Activated CD4-positive, alpha-beta T cell treated with anti-CD3 and anti-CD28 coated beads, Interleukin-2, amount 50 U/mL, for 16 hours (primary cell): ENCODE measurements at regions not wholly inside any gene's neighbourhood (a gene's known extent, or its start where the extent isn't known, plus 50 kb on each side); places are given as distances from the start of the nearest gene placed in this dataset.

Experiments used
- DNase-seq: peaks from one replicate; pipeline ENCODE4 v3.0.0-alpha.2; 2020

GRCh38 chr5:162325143-162325727 lies 257.7 kb downstream of the GABRG2 start:
- no peak for DNase-seq

- DNase-seq, result no peak
Measured at GRCh38 chr5:162334944-162335343, 267.4 kb downstream of the GABRG2 start.

- no peak for DNase-seq
Measured at GRCh38 chr5:162360373-162360931, 292.9 kb downstream of the GABRG2 start.

GRCh38 chr5:162372256-162372655 lies 304.7 kb downstream of the GABRG2 start:
- DNase-seq, result no peak

GRCh38 chr5:162377895-162378294 lies 310.3 kb downstream of the GABRG2 start:
- no peak for DNase-seq

- no peak for DNase-seq
Measured at GRCh38 chr5:162382839-162383238, 315.3 kb downstream of the GABRG2 start.

GRCh38 chr5:162384225-162384624 lies 316.7 kb downstream of the GABRG2 start:
- no peak for DNase-seq

GRCh38 chr5:162391833-162392232 lies 324.3 kb downstream of the GABRG2 start:
- DNase-seq, result no peak

GRCh38 chr5:162392336-162392735 lies 324.8 kb downstream of the GABRG2 start:
- no peak for DNase-seq

GRCh38 chr5:162393534-162393933 lies 326.0 kb downstream of the GABRG2 start:
- no peak for DNase-seq

GRCh38 chr5:162407614-162408013 lies 340.0 kb downstream of the GABRG2 start:
- no peak for DNase-seq

- DNase-seq, result no peak
Measured at GRCh38 chr5:162410365-162410764, 342.8 kb downstream of the GABRG2 start.

GRCh38 chr5:162429142-162429541 lies 361.6 kb downstream of the GABRG2 start:
- DNase-seq, result no peak

GRCh38 chr5:162434281-162434680 lies 366.7 kb downstream of the GABRG2 start:
- no peak for DNase-seq

- DNase-seq, result no peak
Measured at GRCh38 chr5:162436055-162436454, 368.5 kb downstream of the GABRG2 start.

- no peak for DNase-seq
Measured at GRCh38 chr5:162444129-162444762, 376.7 kb downstream of the GABRG2 start.

- DNase-seq, result no peak
Measured at GRCh38 chr5:162456086-162456485, 388.5 kb downstream of the GABRG2 start.

- no peak for DNase-seq
Measured at GRCh38 chr5:162466011-162466410, 398.4 kb downstream of the GABRG2 start.

- no peak for DNase-seq
Measured at GRCh38 chr5:162473041-162473714, 405.6 kb downstream of the GABRG2 start.

GRCh38 chr5:162474239-162474638 lies 406.7 kb downstream of the GABRG2 start:
- no peak for DNase-seq

GRCh38 chr5:162484095-162484494 lies 416.5 kb downstream of the GABRG2 start:
- DNase-seq, result no peak

- no peak for DNase-seq
Measured at GRCh38 chr5:162484986-162485385, 417.4 kb downstream of the GABRG2 start.

- no peak for DNase-seq
Measured at GRCh38 chr5:162485666-162486292, 418.2 kb downstream of the GABRG2 start.
